Activated B cell treated with CpG ODN at 0.5 μM for 24 hours (primary cell): ENCODE measurements at regions not wholly inside any gene's neighbourhood (a gene's known extent, or its start where the extent isn't known, plus 50 kb on each side); places are given as distances from the start of the nearest gene placed in this dataset.

Source experiments
- ATAC-seq: fragments of 200-7000 bp; cut with Tn5 transposase; one replicate; pipeline ENCODE4 v1.10.0; 2021; ENCODE audit warnings: low read depth, mild to moderate bottlenecking, moderate library complexity
- CTCF ChIA-PET: fragments of 350-600 bp; sonication (Branson Sonifier 250); formaldehyde crosslinking; loops from one replicate; lab custom pipeline; 2021; ENCODE audit warnings: antibody characterized with exemption; lab: Charles Lee
- POLR2A ChIA-PET: fragments of 350-600 bp; sonication (Branson Sonifier 250); formaldehyde crosslinking; loops from one replicate; lab custom pipeline; 2021; ENCODE audit warnings: antibody characterized with exemption; lab: Charles Lee
- DNase-seq: peaks from one replicate; pipeline ENCODE4 v3.0.0; 2022
- H3K27ac Mint-ChIP-seq: one replicate; pipeline ENCODE4 v1.8.0; 2020; ENCODE audit warnings: mixed read lengths
- H3K27me3 Mint-ChIP-seq: one replicate; pipeline ENCODE4 v1.8.0; 2021; ENCODE audit warnings: mixed read lengths
- H3K36me3 Mint-ChIP-seq: one replicate; pipeline ENCODE4 v1.8.0; 2021; ENCODE audit warnings: low read depth, mixed read lengths
- H3K4me1 Mint-ChIP-seq: one replicate; pipeline ENCODE4 v1.8.0; 2021; ENCODE audit warnings: mixed read lengths
- H3K4me3 Mint-ChIP-seq: one replicate; pipeline ENCODE4 v1.8.0; 2020; ENCODE audit warnings: mild to moderate bottlenecking, mixed read lengths
- H3K9me3 Mint-ChIP-seq: one replicate; pipeline ENCODE4 v1.8.0; 2020; ENCODE audit warnings: mixed read lengths
- intact Hi-C: fragments of 100-400 bp; cut with micrococcal nuclease; formaldehyde crosslinking; loops from one replicate; pipeline ENCODE4 v1.15.1; 2024
- TF ChIP-seq, protein P1 (sequence below): fragments of 200-600 bp; IDR thresholded peaks from one replicate; pipeline ENCODE4 v1.8.0; 2022; ENCODE audit warnings: antibody characterized with exemption, mild to moderate bottlenecking

DNA sequence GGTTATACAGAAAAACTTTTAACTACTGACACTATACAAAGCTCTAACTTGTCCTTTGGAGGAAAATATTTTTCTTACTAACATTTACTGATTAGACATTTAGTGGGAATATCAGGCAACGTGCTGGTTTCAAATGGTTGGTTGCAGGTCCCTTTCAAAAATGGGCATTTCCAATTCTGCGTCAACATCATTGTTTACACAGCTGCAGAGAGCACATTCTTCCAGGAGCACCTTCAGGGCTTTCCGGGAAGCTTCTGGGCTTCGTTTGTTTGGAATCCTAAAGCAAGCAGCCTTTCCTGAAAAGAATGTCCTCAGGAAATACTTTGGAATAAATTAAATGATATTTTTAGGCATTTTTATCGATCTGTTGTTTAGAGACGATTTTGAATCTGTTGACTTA is 289.7 kb downstream of the TRIML1 start:
- ChIA-PET POLR2A (no interaction called here), CTCF (no interaction called here)
- no peaks in the 10 kb centered on the region for H3K27me3 Mint-ChIP-seq
- peaks cover 14% of the 10 kb centered on the region for H3K9me3 Mint-ChIP-seq
- no peak overlapping the region for H3K4me3 Mint-ChIP-seq
- no peaks in the 10 kb centered on the region for H3K36me3 Mint-ChIP-seq
- intact Hi-C loops: no loop called here
- TF ChIP-seq, protein P1, sequence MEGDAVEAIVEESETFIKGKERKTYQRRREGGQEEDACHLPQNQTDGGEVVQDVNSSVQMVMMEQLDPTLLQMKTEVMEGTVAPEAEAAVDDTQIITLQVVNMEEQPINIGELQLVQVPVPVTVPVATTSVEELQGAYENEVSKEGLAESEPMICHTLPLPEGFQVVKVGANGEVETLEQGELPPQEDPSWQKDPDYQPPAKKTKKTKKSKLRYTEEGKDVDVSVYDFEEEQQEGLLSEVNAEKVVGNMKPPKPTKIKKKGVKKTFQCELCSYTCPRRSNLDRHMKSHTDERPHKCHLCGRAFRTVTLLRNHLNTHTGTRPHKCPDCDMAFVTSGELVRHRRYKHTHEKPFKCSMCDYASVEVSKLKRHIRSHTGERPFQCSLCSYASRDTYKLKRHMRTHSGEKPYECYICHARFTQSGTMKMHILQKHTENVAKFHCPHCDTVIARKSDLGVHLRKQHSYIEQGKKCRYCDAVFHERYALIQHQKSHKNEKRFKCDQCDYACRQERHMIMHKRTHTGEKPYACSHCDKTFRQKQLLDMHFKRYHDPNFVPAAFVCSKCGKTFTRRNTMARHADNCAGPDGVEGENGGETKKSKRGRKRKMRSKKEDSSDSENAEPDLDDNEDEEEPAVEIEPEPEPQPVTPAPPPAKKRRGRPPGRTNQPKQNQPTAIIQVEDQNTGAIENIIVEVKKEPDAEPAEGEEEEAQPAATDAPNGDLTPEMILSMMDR: no peak
- H3K4me1 Mint-ChIP-seq: no peaks in the 10 kb centered on the region
- DNase-seq (no peak), ATAC-seq (no peak)
- H3K27ac Mint-ChIP-seq: no peak overlapping the region

- CTCF ChIA-PET: no interaction called here
- no peaks in the 10 kb centered on the region for H3K36me3 Mint-ChIP-seq
Measured at GRCh38 chr4:188429965-188430364, 290.7 kb downstream of the TRIML1 start.

DNA sequence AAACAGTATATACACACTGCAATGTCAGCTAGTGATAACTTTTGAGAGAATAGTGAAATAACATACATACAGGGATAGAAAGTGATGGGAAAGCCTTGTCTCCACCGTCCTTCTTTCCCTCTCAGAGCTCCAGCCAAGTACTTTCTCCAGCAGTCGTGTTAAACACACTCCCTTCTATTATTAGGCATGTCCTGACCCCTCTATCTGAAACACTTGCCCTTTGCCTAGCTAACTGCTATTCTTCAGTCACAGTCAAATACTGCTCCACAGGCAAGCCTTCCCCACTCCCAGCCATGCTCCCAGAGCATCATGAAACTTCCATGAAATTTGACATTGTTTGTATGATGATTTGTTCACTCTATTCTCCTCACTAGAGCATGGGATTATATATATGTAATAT is 291.1 kb downstream of the TRIML1 start:
- Mint-ChIP-seq H3K4me3 (no peak overlapping the region), H3K4me1 (no peaks in the 10 kb centered on the region), H3K27ac (no peak overlapping the region), H3K9me3 (peaks cover 16% of the 10 kb centered on the region), H3K27me3 (no peaks in the 10 kb centered on the region), H3K36me3 (no peaks in the 10 kb centered on the region)
- TF ChIP-seq, protein P1: no peak
- ChIA-PET CTCF (no interaction called here), POLR2A (no interaction called here)
- no peak for DNase-seq
- ATAC-seq: no peak
- intact Hi-C loops: no loop called here

More at GRCh38 chr4:188429965-188430364, 290.7 kb downstream of the TRIML1 start:
- peaks cover 17% of the 10 kb centered on the region for H3K9me3 Mint-ChIP-seq
- ATAC-seq (no peak), DNase-seq (no peak)
- POLR2A ChIA-PET: no interaction called here
- TF ChIP-seq, protein P1: no peak
- H3K4me1 Mint-ChIP-seq: no peaks in the 10 kb centered on the region
- no peak overlapping the region for H3K27ac Mint-ChIP-seq
- no peaks in the 10 kb centered on the region for H3K27me3 Mint-ChIP-seq
- intact Hi-C loops: no loop called here
- no peak overlapping the region for H3K4me3 Mint-ChIP-seq

DNA sequence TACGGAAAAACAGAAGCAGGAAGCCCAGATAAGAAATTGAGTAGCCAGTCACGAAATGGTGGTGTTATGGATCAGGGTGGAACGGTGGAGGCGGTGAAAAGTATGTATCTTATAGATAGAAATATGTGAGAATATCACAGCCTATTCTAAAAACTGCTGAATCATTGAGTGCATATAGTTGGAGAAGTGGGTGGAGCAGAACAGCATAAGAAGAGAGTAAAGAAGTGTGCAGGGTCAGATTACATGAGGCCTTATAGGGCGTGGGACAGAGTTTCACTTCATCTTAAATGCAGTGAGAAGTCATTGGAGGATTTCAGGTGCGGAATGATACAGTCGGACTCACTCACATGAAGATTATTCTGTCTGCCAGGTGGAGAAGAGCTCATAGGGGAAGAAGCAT is 293.1 kb downstream of the TRIML1 start:
- intact Hi-C loops: no loop called here
- CTCF ChIA-PET: no interaction called here
- Mint-ChIP-seq H3K4me3 (no peak overlapping the region), H3K27me3 (no peaks in the 10 kb centered on the region), H3K27ac (no peak overlapping the region), H3K36me3 (no peaks in the 10 kb centered on the region), H3K4me1 (no peaks in the 10 kb centered on the region), H3K9me3 (peaks cover 11% of the 10 kb centered on the region)
- ATAC-seq (no peak), DNase-seq (no peak)
- POLR2A ChIA-PET: no interaction called here
- TF ChIP-seq, protein P1: no peak

DNA sequence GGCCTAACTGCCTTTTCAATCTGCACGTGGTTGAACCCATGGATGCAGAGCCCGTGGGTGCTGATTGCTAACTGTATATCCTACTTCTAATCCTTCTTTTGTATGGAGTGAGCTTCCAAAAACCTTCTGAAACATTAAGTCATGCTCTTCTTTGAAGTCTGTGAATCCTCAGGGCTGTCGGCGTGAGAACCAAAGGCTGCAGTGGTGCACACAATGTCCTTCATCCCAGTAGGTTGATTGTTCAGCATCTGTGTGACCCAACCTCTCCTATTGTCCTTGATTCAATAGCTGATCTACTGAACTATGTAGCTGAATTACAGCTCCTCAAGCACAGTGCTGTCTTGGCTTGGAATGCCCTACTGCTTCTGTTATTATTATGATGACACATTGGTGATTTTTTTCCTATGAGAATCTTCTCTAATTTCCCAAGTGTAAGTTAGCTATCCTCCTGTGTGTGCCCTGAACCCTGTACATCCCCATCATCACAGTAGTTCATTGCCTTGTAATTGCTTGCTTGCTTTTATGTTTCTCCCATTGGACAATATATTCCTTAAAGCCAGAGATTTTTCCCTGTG is 294.6 kb downstream of the TRIML1 start:
- peaks cover 8% of the 10 kb centered on the region for H3K9me3 Mint-ChIP-seq
- H3K36me3 Mint-ChIP-seq: no peaks in the 10 kb centered on the region
- ATAC-seq (no peak), DNase-seq (no peak)
- H3K4me1 Mint-ChIP-seq: no peaks in the 10 kb centered on the region
- no peaks in the 10 kb centered on the region for H3K27me3 Mint-ChIP-seq
- ChIA-PET POLR2A (no interaction called here), CTCF (no interaction called here)
- TF ChIP-seq, protein P1: no peak
- no peak overlapping the region for H3K27ac Mint-ChIP-seq
- intact Hi-C loops: no loop called here
- no peak overlapping the region for H3K4me3 Mint-ChIP-seq
